Prostate gland (tissue), 2 donors: ENCODE measurements at regions not wholly inside any gene's neighbourhood (a gene's known extent, or its start where the extent isn't known, plus 50 kb on each side); places are given as distances from the start of the nearest gene placed in this dataset.

Experiments used
- CTCF ChIP-seq, 4 experiments: fragments of 200-600 bp in 2 of 4; fragments of 450-650 bp in 2 of 4; sonication (generic) in 2 of 4; IDR thresholded peaks; 1 replicate in 3 of 4; 2 replicates in 1 of 4; pipeline ENCODE4 v1.5.1; 2016 to 2019; ENCODE audit warnings: antibody characterized with exemption in 4 of 4, mild to moderate bottlenecking in 2 of 4, moderate library complexity in 2 of 4
- POLR2A ChIP-seq: fragments of 450-650 bp; IDR thresholded peaks from one replicate; pipeline ENCODE4 v1.6.1; 2016; ENCODE audit warnings: antibody characterized with exemption, mild to moderate bottlenecking

DNA sequence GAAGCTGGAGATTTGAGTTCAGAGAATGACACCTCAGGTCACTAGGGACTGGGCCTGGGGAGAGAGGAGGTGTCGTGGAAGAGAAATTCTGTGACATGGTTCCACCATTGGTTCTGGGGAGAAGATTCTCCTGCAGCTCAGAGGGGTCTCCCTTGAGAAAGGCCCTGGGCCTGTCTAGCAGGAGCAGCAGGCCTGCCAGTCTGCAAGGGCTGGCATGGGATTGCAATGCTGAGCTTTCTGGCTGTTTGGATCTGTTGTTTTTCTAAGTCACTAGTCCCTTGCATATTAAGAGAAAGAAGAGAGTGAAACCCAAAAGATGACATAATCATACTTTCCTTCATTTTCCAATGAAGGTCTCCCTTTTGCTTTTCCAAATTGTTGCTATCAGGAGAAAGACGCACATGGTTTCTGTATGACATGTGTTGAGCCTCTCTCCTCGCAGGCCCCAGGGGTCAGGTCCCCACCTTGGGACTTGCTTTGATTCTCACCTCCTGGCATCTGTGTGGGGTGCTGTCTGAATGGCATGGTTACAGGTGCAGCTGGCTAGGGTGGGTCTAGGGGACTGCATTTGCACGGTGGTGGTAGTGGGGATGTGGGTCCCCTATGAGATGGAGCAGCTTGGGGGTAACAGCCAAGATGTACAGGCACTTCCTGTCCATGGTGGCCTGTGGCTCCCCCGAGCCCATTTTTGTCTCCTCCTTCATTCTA, 117.8 kb downstream of the GLI2 start:
- no peak for TF ChIP-seq POLR2A
- TF ChIP-seq CTCF (IDR thresholded peaks at IDR 0.05) = no peak
